ENCODE measurements at regions not wholly inside any gene's neighbourhood (a gene's known extent, or its start where the extent isn't known, plus 50 kb on each side); places are given as distances from the start of the nearest gene placed in this dataset.

DNA sequence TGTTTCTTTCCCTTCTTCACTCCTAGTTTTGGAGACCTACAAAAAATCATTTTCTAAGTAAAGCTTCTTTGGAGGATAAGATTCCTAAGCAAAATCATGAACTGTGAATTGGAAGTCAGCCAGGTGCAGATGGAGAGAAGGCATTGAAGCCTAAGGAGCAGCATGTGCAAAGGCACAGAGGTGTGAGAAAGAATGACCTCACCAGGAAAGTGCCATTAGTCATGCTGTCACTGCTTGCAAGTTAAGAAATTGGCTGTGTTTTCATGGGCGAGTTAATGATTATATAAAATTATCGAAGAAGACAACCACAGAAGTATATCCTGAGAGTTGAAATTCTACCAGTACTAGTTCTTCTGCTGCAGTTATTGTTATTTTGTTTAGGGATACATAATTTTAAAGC lies 80.3 kb upstream of the KLHL1 start:
- intact Hi-C loops (cut with micrococcal nuclease; ENCODE audit: unreplicated experiment): no loop called here
- WGBS (ENCODE audit: low lambda C conversion rate): 0% methylated on average over 2 of the region's 2 CpGs
- H2AFZ ChIP-seq (ENCODE audit: low read length): no peak overlapping the region

More for the DNA sequence above, 80.3 kb upstream of the KLHL1 start:
- in situ Hi-C loops (cut with HindIII; ENCODE audit: extremely low pct_ligation_motif_present, low pct_unique_long_range_greater_than_20kb): no loop called here
- POLR2A ChIA-PET: no interaction called here
- Histone ChIP-seq H3K27ac (ENCODE audit: extremely low read length, insufficient read depth, low read length) (no peak overlapping the region), H3K9me3 (ENCODE audit: low read length) (no peaks in the 10 kb centered on the region), H3K79me2 (ENCODE audit: insufficient read depth, low read length) (no peaks in the 10 kb centered on the region), H3K36me3 (replicated peaks in 1 of 2; ENCODE audit: control insufficient read depth in 1 of 2, insufficient read depth in 2 of 2, low read length in 2 of 2) (no peaks in the 10 kb centered on the region), H3K4me3 (replicated peaks in 1 of 3; ENCODE audit: insufficient read depth in 1 of 3, low read depth in 2 of 3, low read length in 3 of 3) (no peak overlapping the region), H3K4me1 (ENCODE audit: insufficient read depth, low read length) (no peaks in the 10 kb centered on the region), H4K20me1 (ENCODE audit: insufficient read depth, low read length) (no peaks in the 10 kb centered on the region), H3K9ac (ENCODE audit: insufficient read depth, low read depth, low read length) (no peak overlapping the region), H3K4me2 (ENCODE audit: low read depth, low read length) (no peak overlapping the region), H3K27me3 (ENCODE audit: control insufficient read depth in 1 of 2, insufficient read depth in 2 of 2, low read length in 2 of 2) (no peaks in the 10 kb centered on the region)
- no peak for FAIRE-seq
- no peak for DNase-seq (ENCODE audit: low spot score)
- TF ChIP-seq, protein P1, sequence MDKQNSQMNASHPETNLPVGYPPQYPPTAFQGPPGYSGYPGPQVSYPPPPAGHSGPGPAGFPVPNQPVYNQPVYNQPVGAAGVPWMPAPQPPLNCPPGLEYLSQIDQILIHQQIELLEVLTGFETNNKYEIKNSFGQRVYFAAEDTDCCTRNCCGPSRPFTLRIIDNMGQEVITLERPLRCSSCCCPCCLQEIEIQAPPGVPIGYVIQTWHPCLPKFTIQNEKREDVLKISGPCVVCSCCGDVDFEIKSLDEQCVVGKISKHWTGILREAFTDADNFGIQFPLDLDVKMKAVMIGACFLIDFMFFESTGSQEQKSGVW (CRISPR knock-in tag; IDR thresholded peaks at IDR 0.05; ENCODE audit: borderline replicate concordance): no peak
- TF ChIP-seq, protein P2, sequence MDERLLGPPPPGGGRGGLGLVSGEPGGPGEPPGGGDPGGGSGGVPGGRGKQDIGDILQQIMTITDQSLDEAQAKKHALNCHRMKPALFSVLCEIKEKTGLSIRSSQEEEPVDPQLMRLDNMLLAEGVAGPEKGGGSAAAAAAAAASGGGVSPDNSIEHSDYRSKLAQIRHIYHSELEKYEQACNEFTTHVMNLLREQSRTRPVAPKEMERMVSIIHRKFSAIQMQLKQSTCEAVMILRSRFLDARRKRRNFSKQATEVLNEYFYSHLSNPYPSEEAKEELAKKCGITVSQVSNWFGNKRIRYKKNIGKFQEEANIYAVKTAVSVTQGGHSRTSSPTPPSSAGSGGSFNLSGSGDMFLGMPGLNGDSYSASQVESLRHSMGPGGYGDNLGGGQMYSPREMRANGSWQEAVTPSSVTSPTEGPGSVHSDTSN (CRISPR knock-in tag; IDR thresholded peaks at IDR 0.05): no peak
- no peak for TF ChIP-seq ZNF570 (CRISPR knock-in tag; IDR thresholded peaks at IDR 0.05; ENCODE audit: borderline replicate concordance)
- no peak for TF ChIP-seq ZNF382 (CRISPR knock-in tag; IDR thresholded peaks at IDR 0.05; ENCODE audit: borderline replicate concordance)
- no peak for TF ChIP-seq ZNF253 (CRISPR knock-in tag; IDR thresholded peaks at IDR 0.05; ENCODE audit: borderline replicate concordance)
- no peak for TF ChIP-seq ZNF670 (CRISPR knock-in tag; IDR thresholded peaks at IDR 0.05; ENCODE audit: borderline replicate concordance)
- TF ChIP-seq REXO4 (CRISPR knock-in tag; IDR thresholded peaks at IDR 0.05; ENCODE audit: borderline replicate concordance): no peak
- no peak for TF ChIP-seq POLR2G (IDR thresholded peaks at IDR 0.05; ENCODE audit: low read depth, low read length)
- TF ChIP-seq, protein P3, sequence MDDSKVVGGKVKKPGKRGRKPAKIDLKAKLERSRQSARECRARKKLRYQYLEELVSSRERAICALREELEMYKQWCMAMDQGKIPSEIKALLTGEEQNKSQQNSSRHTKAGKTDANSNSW (CRISPR knock-in tag; IDR thresholded peaks at IDR 0.05; ENCODE audit: borderline replicate concordance): no peak
- no peak for TF ChIP-seq NRL (CRISPR knock-in tag; IDR thresholded peaks at IDR 0.05; ENCODE audit: borderline replicate concordance)
- TF ChIP-seq RNF2 (conservative IDR thresholded peaks at IDR 0.05; ENCODE audit: low read depth): no peak
- TF ChIP-seq, protein P4, sequence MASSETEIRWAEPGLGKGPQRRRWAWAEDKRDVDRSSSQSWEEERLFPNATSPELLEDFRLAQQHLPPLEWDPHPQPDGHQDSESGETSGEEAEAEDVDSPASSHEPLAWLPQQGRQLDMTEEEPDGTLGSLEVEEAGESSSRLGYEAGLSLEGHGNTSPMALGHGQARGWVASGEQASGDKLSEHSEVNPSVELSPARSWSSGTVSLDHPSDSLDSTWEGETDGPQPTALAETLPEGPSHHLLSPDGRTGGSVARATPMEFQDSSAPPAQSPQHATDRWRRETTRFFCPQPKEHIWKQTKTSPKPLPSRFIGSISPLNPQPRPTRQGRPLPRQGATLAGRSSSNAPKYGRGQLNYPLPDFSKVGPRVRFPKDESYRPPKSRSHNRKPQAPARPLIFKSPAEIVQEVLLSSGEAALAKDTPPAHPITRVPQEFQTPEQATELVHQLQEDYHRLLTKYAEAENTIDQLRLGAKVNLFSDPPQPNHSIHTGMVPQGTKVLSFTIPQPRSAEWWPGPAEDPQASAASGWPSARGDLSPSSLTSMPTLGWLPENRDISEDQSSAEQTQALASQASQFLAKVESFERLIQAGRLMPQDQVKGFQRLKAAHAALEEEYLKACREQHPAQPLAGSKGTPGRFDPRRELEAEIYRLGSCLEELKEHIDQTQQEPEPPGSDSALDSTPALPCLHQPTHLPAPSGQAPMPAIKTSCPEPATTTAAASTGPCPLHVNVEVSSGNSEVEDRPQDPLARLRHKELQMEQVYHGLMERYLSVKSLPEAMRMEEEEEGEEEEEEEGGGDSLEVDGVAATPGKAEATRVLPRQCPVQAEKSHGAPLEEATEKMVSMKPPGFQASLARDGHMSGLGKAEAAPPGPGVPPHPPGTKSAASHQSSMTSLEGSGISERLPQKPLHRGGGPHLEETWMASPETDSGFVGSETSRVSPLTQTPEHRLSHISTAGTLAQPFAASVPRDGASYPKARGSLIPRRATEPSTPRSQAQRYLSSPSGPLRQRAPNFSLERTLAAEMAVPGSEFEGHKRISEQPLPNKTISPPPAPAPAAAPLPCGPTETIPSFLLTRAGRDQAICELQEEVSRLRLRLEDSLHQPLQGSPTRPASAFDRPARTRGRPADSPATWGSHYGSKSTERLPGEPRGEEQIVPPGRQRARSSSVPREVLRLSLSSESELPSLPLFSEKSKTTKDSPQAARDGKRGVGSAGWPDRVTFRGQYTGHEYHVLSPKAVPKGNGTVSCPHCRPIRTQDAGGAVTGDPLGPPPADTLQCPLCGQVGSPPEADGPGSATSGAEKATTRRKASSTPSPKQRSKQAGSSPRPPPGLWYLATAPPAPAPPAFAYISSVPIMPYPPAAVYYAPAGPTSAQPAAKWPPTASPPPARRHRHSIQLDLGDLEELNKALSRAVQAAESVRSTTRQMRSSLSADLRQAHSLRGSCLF (CRISPR knock-in tag; IDR thresholded peaks at IDR 0.05; ENCODE audit: borderline replicate concordance): no peak
- no peak for TF ChIP-seq ZNF569 (CRISPR knock-in tag; IDR thresholded peaks at IDR 0.05; ENCODE audit: borderline replicate concordance)
- no peak for TF ChIP-seq ZNF790 (CRISPR knock-in tag; IDR thresholded peaks at IDR 0.05; ENCODE audit: borderline replicate concordance)
- TF ChIP-seq SP2 (CRISPR knock-in tag; IDR thresholded peaks at IDR 0.05): no peak
- ATAC-seq: no peak
- CTCF ChIA-PET (ENCODE audit: low intra/inter-chr PET ratio, low total read pairs): no interaction called here
- no TSS peak for BruUV-seq (replicated peaks)
